Uterus (tissue), 3 donors: ENCODE measurements at regions not wholly inside any gene's neighbourhood (a gene's known extent, or its start where the extent isn't known, plus 50 kb on each side); places are given as distances from the start of the nearest gene placed in this dataset.

Source experiments
- DNase-seq, 2 donors: peaks; one replicate each; pipeline ENCODE4 v3.0.0-alpha.2; 2019 to 2020
- H3K27ac ChIP-seq, 2 donors: fragments of 200-600 bp; sonication (generic); 1 replicate in 1 of 2; 2 replicates in 1 of 2; pipeline ENCODE4 v1.5.1; 2016 to 2018
- H3K27me3 ChIP-seq, 2 donors: fragments of 200-600 bp; sonication (generic); one replicate each; pipeline ENCODE4 v1.5.1; 2018 to 2019; ENCODE audit warnings: control low read depth in 1 of 2
- H3K36me3 ChIP-seq, 2 donors: fragments of 200-600 bp; sonication (generic); one replicate each; pipeline ENCODE4 v1.5.1; 2019; ENCODE audit warnings: control low read depth in 1 of 2
- H3K4me1 ChIP-seq, 2 donors: fragments of 200-600 bp; sonication (generic); one replicate each; pipeline ENCODE4 v1.5.1; 2018 to 2019; ENCODE audit warnings: control low read depth in 1 of 2
- H3K4me3 ChIP-seq, 2 donors: fragments of 200-600 bp; sonication (generic); 1 replicate in 1 of 2; 2 replicates in 1 of 2; pipeline ENCODE4 v1.5.1; 2018 to 2019; ENCODE audit warnings: mild to moderate bottlenecking in 1 of 2
- H3K9me3 ChIP-seq, 2 donors: fragments of 200-600 bp; sonication (generic); one replicate each; pipeline ENCODE4 v1.5.1; 2019; ENCODE audit warnings: control low read depth in 1 of 2
- CTCF ChIP-seq, 4 experiments: fragments of 200-600 bp in 2 of 4; fragments of 450-650 bp in 2 of 4; sonication (generic) in 2 of 4; IDR thresholded peaks; one replicate each; pipeline ENCODE4 v1.5.1; 2016 to 2019; ENCODE audit warnings: antibody characterized with exemption in 4 of 4, mild to moderate bottlenecking in 2 of 4, moderate library complexity in 1 of 4
- POLR2A ChIP-seq, 2 donors: fragments of 450-650 bp; IDR thresholded peaks; one replicate each; pipeline ENCODE4 v1.6.1; 2016; ENCODE audit warnings: antibody characterized with exemption in 2 of 2, mild to moderate bottlenecking in 1 of 2, moderate library complexity in 1 of 2
- intact Hi-C: fragments of 100-400 bp; cut with DNase I; formaldehyde crosslinking; loops from one replicate; pipeline ENCODE4 v1.15.1; 2023; ENCODE audit warnings: low total_unique reads
- donor health status: DM: yes; HTN: yes; CAD: no.

- H3K4me3 ChIP-seq: no peak overlapping the region
- no peaks in the 10 kb centered on the region for H3K9me3 ChIP-seq
- no peaks in the 10 kb centered on the region for H3K4me1 ChIP-seq
- TF ChIP-seq CTCF (IDR thresholded peaks at IDR 0.05): no peak
- no peak for TF ChIP-seq POLR2A (IDR thresholded peaks at IDR 0.05)
- intact Hi-C loops: no loop called here
- no peaks in the 10 kb centered on the region for H3K27me3 ChIP-seq
- no peak for DNase-seq
- H3K36me3 ChIP-seq: no peaks in the 10 kb centered on the region
- H3K27ac ChIP-seq: no peak overlapping the region
These were observed 113.0 kb upstream of the EDNRA start for GRCh38 chr4:147367891-147368290.

- no peak for DNase-seq
- no peak overlapping the region for H3K27ac ChIP-seq
- no peaks in the 10 kb centered on the region for H3K36me3 ChIP-seq
- intact Hi-C loops: no loop called here
- no peaks in the 10 kb centered on the region for H3K4me1 ChIP-seq
- H3K27me3 ChIP-seq: no peaks in the 10 kb centered on the region
- no peak overlapping the region for H3K4me3 ChIP-seq
- no peak for TF ChIP-seq CTCF (IDR thresholded peaks at IDR 0.05)
- TF ChIP-seq POLR2A (IDR thresholded peaks at IDR 0.05): no peak
- no peaks in the 10 kb centered on the region for H3K9me3 ChIP-seq
These were observed 111.9 kb upstream of the EDNRA start for GRCh38 chr4:147368948-147369347.

GRCh38 chr4:147370473-147370872 is 110.4 kb upstream of the EDNRA start:
- H3K36me3 ChIP-seq: no peaks in the 10 kb centered on the region
- no peak overlapping the region for H3K27ac ChIP-seq
- H3K4me1 ChIP-seq: no peaks in the 10 kb centered on the region
- no peak for DNase-seq
- TF ChIP-seq CTCF (IDR thresholded peaks at IDR 0.05) (no peak), POLR2A (IDR thresholded peaks at IDR 0.05) (no peak)
- H3K4me3 ChIP-seq: no peak overlapping the region
- H3K9me3 ChIP-seq: no peaks in the 10 kb centered on the region
- no peaks in the 10 kb centered on the region for H3K27me3 ChIP-seq
- intact Hi-C loops: no loop called here

GRCh38 chr4:147370881-147371280 is 110.0 kb upstream of the EDNRA start:
- Histone ChIP-seq H3K27ac (no peak overlapping the region), H3K27me3 (no peaks in the 10 kb centered on the region), H3K4me3 (no peak overlapping the region), H3K9me3 (no peaks in the 10 kb centered on the region), H3K36me3 (no peaks in the 10 kb centered on the region), H3K4me1 (no peaks in the 10 kb centered on the region)
- no peak for DNase-seq
- intact Hi-C loops: no loop called here
- TF ChIP-seq CTCF (IDR thresholded peaks at IDR 0.05): no peak
- no peak for TF ChIP-seq POLR2A (IDR thresholded peaks at IDR 0.05)

- intact Hi-C loops: no loop called here
These were observed 109.2 kb upstream of the EDNRA start for GRCh38 chr4:147371661-147372060.

More at GRCh38 chr4:147371661-147372060, 109.2 kb upstream of the EDNRA start:
- Histone ChIP-seq H3K27me3 (no peaks in the 10 kb centered on the region), H3K27ac (no peak overlapping the region), H3K36me3 (no peaks in the 10 kb centered on the region), H3K9me3 (no peaks in the 10 kb centered on the region), H3K4me1 (no peaks in the 10 kb centered on the region), H3K4me3 (no peak overlapping the region)
- TF ChIP-seq CTCF (IDR thresholded peaks at IDR 0.05) (no peak), POLR2A (IDR thresholded peaks at IDR 0.05) (no peak)
- DNase-seq: no peak
